ENCODE measurements at regions not wholly inside any gene's neighbourhood (a gene's known extent, or its start where the extent isn't known, plus 50 kb on each side); places are given as distances from the start of the nearest gene placed in this dataset.

- TF ChIP-seq, protein P1, sequence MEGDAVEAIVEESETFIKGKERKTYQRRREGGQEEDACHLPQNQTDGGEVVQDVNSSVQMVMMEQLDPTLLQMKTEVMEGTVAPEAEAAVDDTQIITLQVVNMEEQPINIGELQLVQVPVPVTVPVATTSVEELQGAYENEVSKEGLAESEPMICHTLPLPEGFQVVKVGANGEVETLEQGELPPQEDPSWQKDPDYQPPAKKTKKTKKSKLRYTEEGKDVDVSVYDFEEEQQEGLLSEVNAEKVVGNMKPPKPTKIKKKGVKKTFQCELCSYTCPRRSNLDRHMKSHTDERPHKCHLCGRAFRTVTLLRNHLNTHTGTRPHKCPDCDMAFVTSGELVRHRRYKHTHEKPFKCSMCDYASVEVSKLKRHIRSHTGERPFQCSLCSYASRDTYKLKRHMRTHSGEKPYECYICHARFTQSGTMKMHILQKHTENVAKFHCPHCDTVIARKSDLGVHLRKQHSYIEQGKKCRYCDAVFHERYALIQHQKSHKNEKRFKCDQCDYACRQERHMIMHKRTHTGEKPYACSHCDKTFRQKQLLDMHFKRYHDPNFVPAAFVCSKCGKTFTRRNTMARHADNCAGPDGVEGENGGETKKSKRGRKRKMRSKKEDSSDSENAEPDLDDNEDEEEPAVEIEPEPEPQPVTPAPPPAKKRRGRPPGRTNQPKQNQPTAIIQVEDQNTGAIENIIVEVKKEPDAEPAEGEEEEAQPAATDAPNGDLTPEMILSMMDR (tag by site-specific recombination; IDR thresholded peaks at IDR 0.05): no peak
- TF ChIP-seq ZNF146 (tag by site-specific recombination; IDR thresholded peaks at IDR 0.05): no peak
- no peak for TF ChIP-seq YY1 (tag by site-specific recombination; IDR thresholded peaks at IDR 0.05)
- TF ChIP-seq ZNF677 (tag by site-specific recombination; IDR thresholded peaks at IDR 0.05): no peak
Measured at GRCh38 chr2:19288291-19288690, 70.1 kb downstream of the OSR1 start.

Data from HEK293 (cell line).